Loucy (cell line): ENCODE measurements at regions not wholly inside any gene's neighbourhood (a gene's known extent, or its start where the extent isn't known, plus 50 kb on each side); places are given as distances from the start of the nearest gene placed in this dataset.

Experiments
- H2AFZ ChIP-seq: fragments of 200-600 bp; sonication (generic); 2 replicates; pipeline ENCODE4 v1.6.0; 2016; ENCODE audit warnings: antibody characterized with exemption, mild to moderate bottlenecking, low read length, moderate library complexity
- H3F3A ChIP-seq: fragments of 200-600 bp; 2 replicates; pipeline ENCODE4 v1.6.0; 2016; ENCODE audit warnings: antibody characterized with exemption, low read depth, mild to moderate bottlenecking
- H3K27me3 ChIP-seq: fragments of 200-600 bp; sonication (generic); 2 replicates; pipeline ENCODE4 v1.6.1; 2014; ENCODE audit warnings: low read length, mild to moderate bottlenecking; ENCODE audit not compliant: insufficient read depth, poor library complexity, severe bottlenecking
- H3K36me3 ChIP-seq: fragments of 200-600 bp; sonication (generic); 2 replicates; pipeline ENCODE4 v1.6.1; 2016; ENCODE audit warnings: low read length; ENCODE audit not compliant: insufficient read depth
- H3K4me1 ChIP-seq: fragments of 200-600 bp; sonication (generic); 2 replicates; pipeline ENCODE4 v1.5.1; 2014; ENCODE audit warnings: low read length, mild to moderate bottlenecking; ENCODE audit not compliant: insufficient read depth, poor library complexity, severe bottlenecking
- H3K4me2 ChIP-seq: fragments of 200-600 bp; sonication (generic); 2 replicates; pipeline ENCODE4 v1.6.0; 2014; ENCODE audit warnings: antibody characterized with exemption, low read length, low read depth, mild to moderate bottlenecking; ENCODE audit not compliant: poor library complexity, severe bottlenecking
- H3K4me3 ChIP-seq: fragments of 200-600 bp; sonication (generic); 2 replicates; pipeline ENCODE4 v1.5.1; 2014; ENCODE audit warnings: low read length, mild to moderate bottlenecking, mixed read lengths; ENCODE audit not compliant: poor library complexity, severe bottlenecking
- H3K79me2 ChIP-seq: fragments of 200-600 bp; sonication (generic); 2 replicates; pipeline ENCODE4 v1.6.1; 2014; ENCODE audit warnings: low read length; ENCODE audit not compliant: insufficient read depth
- H3K9ac ChIP-seq: fragments of 200-600 bp; sonication (generic); 2 replicates; pipeline ENCODE4 v1.6.0; 2014; ENCODE audit warnings: mild to moderate bottlenecking, low read depth, low read length, moderate library complexity; ENCODE audit not compliant: poor library complexity, severe bottlenecking
- H3K9me2 ChIP-seq: fragments of 200-600 bp; sonication (generic); replicated peaks from 2 replicates; pipeline ENCODE4 v1.6.1; 2016; ENCODE audit warnings: low read depth, low read length, mixed read lengths
- H3K9me3 ChIP-seq: fragments of 200-600 bp; sonication (generic); 2 replicates; pipeline ENCODE4 v1.6.1; 2014; ENCODE audit warnings: mild to moderate bottlenecking, antibody characterized with exemption, low read length, low read depth; ENCODE audit not compliant: insufficient read depth
- H4K20me1 ChIP-seq: fragments of 200-600 bp; sonication (generic); 2 replicates; pipeline ENCODE4 v1.6.0; 2014; ENCODE audit warnings: antibody characterized with exemption, low read length, mild to moderate bottlenecking; ENCODE audit not compliant: insufficient read depth, poor library complexity, severe bottlenecking
- CTCF ChIP-seq: fragments of 200-600 bp; sonication (generic); conservative IDR thresholded peaks from 2 replicates; pipeline ENCODE4 v1.5.1; 2014; ENCODE audit warnings: mild to moderate bottlenecking, antibody characterized with exemption, low read length
- EZH2phosphoT487 ChIP-seq: fragments of 200-600 bp; IDR thresholded peaks from 2 replicates; pipeline ENCODE4 v1.6.1; 2018; ENCODE audit warnings: antibody characterized with exemption, mild to moderate bottlenecking, moderate library complexity, borderline replicate concordance

- no peak overlapping the region for H3K4me2 ChIP-seq
- H3F3A ChIP-seq = no peaks in the 10 kb centered on the region
- H3K4me1 ChIP-seq = no peaks in the 10 kb centered on the region
- no peak overlapping the region for H2AFZ ChIP-seq
- no peak overlapping the region for H3K9ac ChIP-seq
- no peak for TF ChIP-seq EZH2phosphoT487
- no peak for TF ChIP-seq CTCF
- no peak overlapping the region for H3K4me3 ChIP-seq
- H3K79me2 ChIP-seq = no peaks in the 10 kb centered on the region
- H3K36me3 ChIP-seq = no peaks in the 10 kb centered on the region
- no peaks in the 10 kb centered on the region for H3K9me2 ChIP-seq
- no peaks in the 10 kb centered on the region for H3K9me3 ChIP-seq
- H3K27me3 ChIP-seq = no peaks in the 10 kb centered on the region
- H4K20me1 ChIP-seq = no peaks in the 10 kb centered on the region
These were observed 271.1 kb upstream of the CDH19 start for GRCh38 chr18:66874812-66875474.

GRCh38 chr18:66874375-66874774, 270.5 kb upstream of the CDH19 start:
- no peak for TF ChIP-seq EZH2phosphoT487
- no peak for TF ChIP-seq CTCF

GRCh38 chr18:66873899-66874298, 270.0 kb upstream of the CDH19 start:
- Histone ChIP-seq H3K4me2 (no peak overlapping the region), H2AFZ (no peak overlapping the region), H3K4me3 (no peak overlapping the region), H3K9ac (no peak overlapping the region), H3K9me3 (no peaks in the 10 kb centered on the region), H3F3A (no peaks in the 10 kb centered on the region), H3K79me2 (no peaks in the 10 kb centered on the region), H3K27me3 (no peaks in the 10 kb centered on the region), H3K9me2 (no peaks in the 10 kb centered on the region), H3K4me1 (no peaks in the 10 kb centered on the region), H3K36me3 (no peaks in the 10 kb centered on the region), H4K20me1 (no peaks in the 10 kb centered on the region)
- TF ChIP-seq CTCF (no peak), EZH2phosphoT487 (no peak)

More at GRCh38 chr18:66874375-66874774, 270.5 kb upstream of the CDH19 start:
- Histone ChIP-seq H3K9me3 (no peaks in the 10 kb centered on the region), H3K4me2 (no peak overlapping the region), H3F3A (no peaks in the 10 kb centered on the region), H3K9me2 (no peaks in the 10 kb centered on the region), H3K4me1 (no peaks in the 10 kb centered on the region), H3K4me3 (no peak overlapping the region), H3K27me3 (no peaks in the 10 kb centered on the region), H3K36me3 (no peaks in the 10 kb centered on the region), H3K9ac (no peak overlapping the region), H3K79me2 (no peaks in the 10 kb centered on the region), H2AFZ (no peak overlapping the region), H4K20me1 (no peaks in the 10 kb centered on the region)
